ENCODE measurements at regions not wholly inside any gene's neighbourhood (a gene's known extent, or its start where the extent isn't known, plus 50 kb on each side); places are given as distances from the start of the nearest gene placed in this dataset.

GRCh38 chr9:115357821-115358220 is 239.9 kb upstream of the TNC start:
- Histone ChIP-seq H3K27ac (ENCODE audit: low read length) (no peak overlapping the region), H3K4me1 (ENCODE audit: control insufficient read depth, insufficient read depth, low read length) (no peaks in the 10 kb centered on the region), H3K27me3 (ENCODE audit: control insufficient read depth, insufficient read depth, low read length) (no peaks in the 10 kb centered on the region), H3K36me3 (ENCODE audit: control insufficient read depth, insufficient read depth, low read length) (no peaks in the 10 kb centered on the region), H3K4me3 (ENCODE audit: low read depth in 2 of 2, low read length in 2 of 2) (no peak overlapping the region), H3K9me3 (ENCODE audit: control insufficient read depth, insufficient read depth, low read depth, low read length) (no peaks in the 10 kb centered on the region)
- in situ Hi-C loops (cut with HindIII; ENCODE audit: low pct_unique_long_range_greater_than_20kb, low sequenced_read_pairs), result no loop called here
- ChIA-PET POLR2A (no interaction called here), CTCF (no interaction called here)
- no peak for DNase-seq (ENCODE audit: low read depth, low spot score)
- BruUV-seq (replicated peaks), result no TSS peak
- no peak for ATAC-seq
- intact Hi-C loops (cut with micrococcal nuclease; ENCODE audit: unreplicated experiment), result no loop called here
- TF ChIP-seq REST (IDR thresholded peaks at IDR 0.05; ENCODE audit: insufficient read depth in 1 of 2, low read depth in 2 of 2, low read length in 1 of 2) (no peak), SIN3A (IDR thresholded peaks at IDR 0.05; ENCODE audit: borderline replicate concordance, insufficient read depth, low read depth, low read length) (no peak), TCF7L2 (IDR thresholded peaks at IDR 0.05; ENCODE audit: low read depth, low read length) (no peak), POLR2AphosphoS5 (IDR thresholded peaks at IDR 0.05; ENCODE audit: low read depth, low read length) (no peak)
- TF ChIP-seq, protein P1, sequence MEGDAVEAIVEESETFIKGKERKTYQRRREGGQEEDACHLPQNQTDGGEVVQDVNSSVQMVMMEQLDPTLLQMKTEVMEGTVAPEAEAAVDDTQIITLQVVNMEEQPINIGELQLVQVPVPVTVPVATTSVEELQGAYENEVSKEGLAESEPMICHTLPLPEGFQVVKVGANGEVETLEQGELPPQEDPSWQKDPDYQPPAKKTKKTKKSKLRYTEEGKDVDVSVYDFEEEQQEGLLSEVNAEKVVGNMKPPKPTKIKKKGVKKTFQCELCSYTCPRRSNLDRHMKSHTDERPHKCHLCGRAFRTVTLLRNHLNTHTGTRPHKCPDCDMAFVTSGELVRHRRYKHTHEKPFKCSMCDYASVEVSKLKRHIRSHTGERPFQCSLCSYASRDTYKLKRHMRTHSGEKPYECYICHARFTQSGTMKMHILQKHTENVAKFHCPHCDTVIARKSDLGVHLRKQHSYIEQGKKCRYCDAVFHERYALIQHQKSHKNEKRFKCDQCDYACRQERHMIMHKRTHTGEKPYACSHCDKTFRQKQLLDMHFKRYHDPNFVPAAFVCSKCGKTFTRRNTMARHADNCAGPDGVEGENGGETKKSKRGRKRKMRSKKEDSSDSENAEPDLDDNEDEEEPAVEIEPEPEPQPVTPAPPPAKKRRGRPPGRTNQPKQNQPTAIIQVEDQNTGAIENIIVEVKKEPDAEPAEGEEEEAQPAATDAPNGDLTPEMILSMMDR (IDR thresholded peaks at IDR 0.05), result no peak

DNA sequence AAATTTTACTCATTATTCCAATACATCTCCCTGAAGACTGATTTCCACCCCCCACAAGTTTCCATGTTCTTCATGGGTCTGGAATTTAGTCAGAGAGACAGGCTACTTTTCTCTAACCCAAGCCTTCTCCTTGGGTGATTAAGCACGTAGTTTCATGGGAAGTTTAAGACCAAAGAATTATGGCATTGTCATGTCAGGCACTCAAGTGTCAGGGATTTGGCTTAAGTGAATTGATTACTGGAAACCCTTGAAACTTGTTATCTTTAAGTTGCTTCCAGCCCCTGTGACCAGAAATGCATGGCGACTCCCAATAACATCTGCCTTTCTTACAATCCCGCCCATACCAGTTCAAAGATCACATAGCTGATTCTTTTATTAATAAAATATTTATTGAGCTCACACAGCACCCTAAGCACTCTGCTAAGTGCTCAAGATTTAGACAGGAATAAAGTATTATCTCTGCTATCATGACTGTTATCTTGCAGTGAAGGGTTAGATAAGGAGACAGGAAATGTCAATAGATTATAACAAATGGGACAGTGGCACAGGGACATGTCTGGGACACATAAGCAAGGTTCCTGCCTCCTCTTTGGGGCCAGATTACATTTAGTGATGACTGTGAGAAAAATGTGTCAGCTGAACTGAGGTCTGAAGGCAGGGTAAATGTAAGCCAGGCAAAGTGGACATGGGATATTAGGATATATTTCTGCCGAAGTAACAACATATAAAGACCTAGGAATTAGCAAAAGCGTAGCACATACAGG is 241.2 kb upstream of the TNC start:
- CTCF ChIA-PET, result no interaction called here
- intact Hi-C loops (cut with micrococcal nuclease; ENCODE audit: unreplicated experiment), result no loop called here

More for the DNA sequence above, 241.2 kb upstream of the TNC start:
- in situ Hi-C loops (cut with HindIII; ENCODE audit: low pct_unique_long_range_greater_than_20kb, low sequenced_read_pairs), result no loop called here
- Histone ChIP-seq H3K4me1 (ENCODE audit: control insufficient read depth, insufficient read depth, low read length) (no peaks in the 10 kb centered on the region), H3K27ac (ENCODE audit: low read length) (no peak overlapping the region), H3K36me3 (ENCODE audit: control insufficient read depth, insufficient read depth, low read length) (no peaks in the 10 kb centered on the region), H3K4me3 (ENCODE audit: low read depth in 2 of 2, low read length in 2 of 2) (no peak overlapping the region), H3K9me3 (ENCODE audit: control insufficient read depth, insufficient read depth, low read depth, low read length) (no peaks in the 10 kb centered on the region), H3K27me3 (ENCODE audit: control insufficient read depth, insufficient read depth, low read length) (no peaks in the 10 kb centered on the region)
- TF ChIP-seq TCF7L2 (IDR thresholded peaks at IDR 0.05; ENCODE audit: low read depth, low read length) (no peak), SIN3A (IDR thresholded peaks at IDR 0.05; ENCODE audit: borderline replicate concordance, insufficient read depth, low read depth, low read length) (no peak), REST (IDR thresholded peaks at IDR 0.05; ENCODE audit: insufficient read depth in 1 of 2, low read depth in 2 of 2, low read length in 1 of 2) (no peak), POLR2AphosphoS5 (IDR thresholded peaks at IDR 0.05; ENCODE audit: low read depth, low read length) (no peak)
- TF ChIP-seq, protein P1 (IDR thresholded peaks at IDR 0.05), result no peak
- no peak for ATAC-seq
- POLR2A ChIA-PET, result no interaction called here
- no TSS peak for BruUV-seq (replicated peaks)
- no peak for DNase-seq (ENCODE audit: low read depth, low spot score)
